ENCODE measurements at regions not wholly inside any gene's neighbourhood (a gene's known extent, or its start where the extent isn't known, plus 50 kb on each side); places are given as distances from the start of the nearest gene placed in this dataset.
"Not testable (repeated sequence)": the region's sequence is repeated elsewhere in the genome, so short reads cannot be mapped to it uniquely, and the experiment has no call there.

GRCh38 chr2:9715238-9715637 is 84.4 kb upstream of the YWHAQ start:
- in situ Hi-C loops (cut with MboI; ENCODE audit: low sequenced_read_pairs): no loop called here
- no peak for DNase-seq (ENCODE audit: low spot score in 2 of 2)
- Histone ChIP-seq H3K4me3 (no peak overlapping the region), H3K4me1 (no peaks in the 10 kb centered on the region), H3K36me3 (replicated peaks) (no peaks in the 10 kb centered on the region), H3K9me3 (no peaks in the 10 kb centered on the region), H3K27me3 (ENCODE audit: low read depth) (no peaks in the 10 kb centered on the region)

- no peak overlapping the region for H3K4me3 ChIP-seq
- H3K4me1 ChIP-seq: no peaks in the 10 kb centered on the region
- H3K9me3 ChIP-seq: no peaks in the 10 kb centered on the region
- no peaks in the 10 kb centered on the region for H3K27me3 ChIP-seq (ENCODE audit: low read depth)
- H3K36me3 ChIP-seq (replicated peaks): no peaks in the 10 kb centered on the region
- in situ Hi-C loops (cut with MboI; ENCODE audit: low sequenced_read_pairs): no loop called here
- DNase-seq (ENCODE audit: low spot score in 2 of 2): no peak
These were observed 87.2 kb upstream of the YWHAQ start for GRCh38 chr2:9717886-9718451.

GRCh38 chr2:9720352-9721093 is 89.7 kb upstream of the YWHAQ start:
- no peaks in the 10 kb centered on the region for H3K4me1 ChIP-seq
- in situ Hi-C loops (cut with MboI; ENCODE audit: low sequenced_read_pairs): no loop called here
- no peaks in the 10 kb centered on the region for H3K27me3 ChIP-seq (ENCODE audit: low read depth)
- no peak overlapping the region for H3K4me3 ChIP-seq
- DNase-seq (ENCODE audit: low spot score in 2 of 2): no peak
- H3K36me3 ChIP-seq (replicated peaks): no peaks in the 10 kb centered on the region
- no peaks in the 10 kb centered on the region for H3K9me3 ChIP-seq

DNA sequence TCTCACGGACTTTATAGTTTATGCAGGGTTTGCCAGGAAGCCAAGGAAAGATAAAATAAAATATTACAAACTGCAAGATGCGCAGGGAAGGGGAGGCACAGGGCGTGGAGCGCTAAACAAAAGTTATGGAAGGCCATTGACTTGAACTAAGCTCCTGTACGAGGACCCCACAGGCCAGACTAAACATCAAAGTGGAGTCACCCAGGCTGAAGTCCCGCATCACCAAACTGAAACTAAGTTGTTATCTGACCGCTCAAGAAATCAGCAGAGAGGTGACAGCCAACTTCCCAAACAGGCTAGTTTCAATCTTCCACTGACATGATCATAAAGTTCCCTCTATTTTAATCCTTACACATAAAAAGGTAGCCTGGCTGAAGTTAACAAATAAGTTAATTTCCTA is 90.5 kb upstream of the YWHAQ start:
- in situ Hi-C loops (cut with MboI; ENCODE audit: low sequenced_read_pairs): no loop called here
- H3K4me3 ChIP-seq: no peak overlapping the region
- H3K9me3 ChIP-seq: no peaks in the 10 kb centered on the region
- H3K36me3 ChIP-seq (replicated peaks): no peaks in the 10 kb centered on the region
- H3K27me3 ChIP-seq (ENCODE audit: low read depth): no peaks in the 10 kb centered on the region
- H3K4me1 ChIP-seq: no peaks in the 10 kb centered on the region
- no peak for DNase-seq (ENCODE audit: low spot score in 2 of 2)

DNA sequence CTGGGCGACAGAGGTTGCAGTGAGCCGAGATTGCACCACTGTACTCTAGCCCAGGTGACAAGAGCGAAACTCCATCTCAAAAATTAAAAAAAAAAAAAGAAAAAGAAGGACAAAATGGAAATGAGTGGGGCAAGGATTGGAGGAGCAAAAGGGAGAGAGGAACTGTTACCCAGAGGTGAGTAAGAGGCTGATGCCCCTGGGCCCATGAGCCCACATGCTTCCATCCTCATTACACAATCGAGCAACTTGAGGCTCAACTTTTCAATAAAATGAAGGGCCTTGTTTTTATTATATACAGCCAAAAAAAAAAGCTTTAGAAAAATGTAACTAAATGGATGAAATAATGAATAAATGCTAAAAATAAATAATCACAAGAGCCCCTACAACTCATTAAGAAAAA is 91.7 kb upstream of the YWHAQ start:
- H3K27me3 ChIP-seq (ENCODE audit: low read depth): no peaks in the 10 kb centered on the region
- H3K9me3 ChIP-seq: no peaks in the 10 kb centered on the region
- no peak overlapping the region for H3K4me3 ChIP-seq
- in situ Hi-C loops (cut with MboI; ENCODE audit: low sequenced_read_pairs): no loop called here
- H3K4me1 ChIP-seq: no peaks in the 10 kb centered on the region
- no peaks in the 10 kb centered on the region for H3K36me3 ChIP-seq (replicated peaks)
- no peak for DNase-seq (ENCODE audit: low spot score in 2 of 2)

DNA sequence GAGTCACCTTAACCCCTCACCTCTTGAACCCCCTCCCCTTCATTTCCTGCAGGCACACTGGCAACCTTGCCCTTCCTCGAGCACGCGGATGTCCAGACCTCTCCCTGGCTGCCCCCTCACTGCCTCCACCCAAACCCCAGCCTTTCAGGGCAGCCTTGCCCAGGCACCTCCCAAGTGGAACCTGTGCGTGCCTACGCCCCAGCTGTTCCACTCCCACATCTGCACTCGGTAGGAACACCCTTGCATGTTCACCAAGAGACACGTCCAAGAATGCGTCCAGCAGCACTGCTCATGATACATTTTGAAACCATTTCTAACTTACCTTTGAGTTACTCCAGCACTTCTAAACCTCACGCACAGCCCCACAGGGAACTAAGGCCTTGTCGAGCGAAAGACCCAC is 93.8 kb upstream of the YWHAQ start:
- Histone ChIP-seq H3K4me1 (no peaks in the 10 kb centered on the region), H3K9me3 (no peaks in the 10 kb centered on the region), H3K36me3 (replicated peaks) (no peaks in the 10 kb centered on the region), H3K27me3 (ENCODE audit: low read depth) (no peaks in the 10 kb centered on the region), H3K4me3 (no peak overlapping the region)
- no peak for DNase-seq (ENCODE audit: low spot score in 2 of 2)
- in situ Hi-C loops (cut with MboI; ENCODE audit: low sequenced_read_pairs): no loop called here

DNA sequence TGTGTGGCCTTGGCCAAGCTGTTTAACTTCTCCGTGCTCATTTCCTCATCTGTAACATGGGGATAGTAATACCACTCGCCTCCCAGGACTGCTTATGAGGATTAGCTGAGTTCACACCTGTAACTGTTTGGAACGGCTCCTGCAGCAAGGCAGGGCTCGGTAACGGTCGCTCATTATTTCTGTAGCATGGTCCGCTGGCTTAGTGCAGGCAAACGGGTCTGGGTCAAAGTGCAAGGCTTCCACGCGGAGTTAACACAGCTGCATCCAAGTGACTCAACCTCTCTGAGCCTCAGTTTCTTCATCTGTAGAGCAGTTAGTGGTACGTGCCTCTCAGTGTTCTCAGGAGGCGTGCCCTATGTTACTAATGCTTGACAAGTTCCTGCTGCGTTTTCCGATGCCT is 94.3 kb upstream of the YWHAQ start:
- no peaks in the 10 kb centered on the region for H3K27me3 ChIP-seq (ENCODE audit: low read depth)
- in situ Hi-C loops (cut with MboI; ENCODE audit: low sequenced_read_pairs): no loop called here
- H3K36me3 ChIP-seq (replicated peaks): no peaks in the 10 kb centered on the region
- H3K9me3 ChIP-seq: no peaks in the 10 kb centered on the region
- no peaks in the 10 kb centered on the region for H3K4me1 ChIP-seq
- H3K4me3 ChIP-seq: no peak overlapping the region
- DNase-seq (ENCODE audit: low spot score in 2 of 2): no peak

- in situ Hi-C loops (cut with MboI; ENCODE audit: low sequenced_read_pairs): not testable (repeated sequence)
These were observed 95.2 kb upstream of the YWHAQ start for GRCh38 chr2:9726016-9726415.

GRCh38 chr2:9730523-9730922 is 99.7 kb upstream of the YWHAQ start:
- H3K36me3 ChIP-seq (replicated peaks); H3K27me3 ChIP-seq (ENCODE audit: low read depth); in situ Hi-C loops (cut with MboI; ENCODE audit: low sequenced_read_pairs); H3K4me1 ChIP-seq; DNase-seq (ENCODE audit: low spot score in 2 of 2); H3K4me3 ChIP-seq; H3K9me3 ChIP-seq: not testable (repeated sequence)

More at GRCh38 chr2:9726016-9726415, 95.2 kb upstream of the YWHAQ start:
- H3K36me3 ChIP-seq (replicated peaks); H3K9me3 ChIP-seq; DNase-seq (ENCODE audit: low spot score in 2 of 2); H3K4me3 ChIP-seq; H3K4me1 ChIP-seq; H3K27me3 ChIP-seq (ENCODE audit: low read depth): not testable (repeated sequence)

GRCh38 chr2:9732824-9733223 is 102.0 kb upstream of the YWHAQ start:
- no peak overlapping the region for H3K4me3 ChIP-seq
- H3K9me3 ChIP-seq: no peaks in the 10 kb centered on the region
- no peaks in the 10 kb centered on the region for H3K36me3 ChIP-seq (replicated peaks)
- in situ Hi-C loops (cut with MboI; ENCODE audit: low sequenced_read_pairs): no loop called here
- no peaks in the 10 kb centered on the region for H3K27me3 ChIP-seq (ENCODE audit: low read depth)
- no peak for DNase-seq (ENCODE audit: low spot score in 2 of 2)
- no peaks in the 10 kb centered on the region for H3K4me1 ChIP-seq

DNA sequence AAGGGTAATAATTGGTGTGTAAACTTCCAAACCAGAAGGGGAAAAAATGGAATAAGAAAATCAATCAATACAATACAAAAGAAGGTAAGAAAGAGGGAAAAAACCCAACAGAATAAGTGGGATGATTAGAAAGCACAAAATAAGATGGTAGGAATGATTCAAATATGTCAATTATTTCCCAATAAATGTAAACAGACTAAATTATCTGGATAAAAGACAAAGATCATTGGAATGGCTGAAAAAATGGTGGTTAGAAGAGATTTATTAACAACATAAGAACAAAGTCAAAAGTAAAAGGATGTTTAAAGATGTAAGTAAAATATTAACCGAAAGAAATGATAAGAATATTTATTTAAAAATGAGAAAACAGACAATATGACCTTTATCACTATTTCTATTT is 103.5 kb upstream of the YWHAQ start:
- H3K4me3 ChIP-seq: no peak overlapping the region
- in situ Hi-C loops (cut with MboI; ENCODE audit: low sequenced_read_pairs): no loop called here
- DNase-seq (ENCODE audit: low spot score in 2 of 2): no peak

DNA sequence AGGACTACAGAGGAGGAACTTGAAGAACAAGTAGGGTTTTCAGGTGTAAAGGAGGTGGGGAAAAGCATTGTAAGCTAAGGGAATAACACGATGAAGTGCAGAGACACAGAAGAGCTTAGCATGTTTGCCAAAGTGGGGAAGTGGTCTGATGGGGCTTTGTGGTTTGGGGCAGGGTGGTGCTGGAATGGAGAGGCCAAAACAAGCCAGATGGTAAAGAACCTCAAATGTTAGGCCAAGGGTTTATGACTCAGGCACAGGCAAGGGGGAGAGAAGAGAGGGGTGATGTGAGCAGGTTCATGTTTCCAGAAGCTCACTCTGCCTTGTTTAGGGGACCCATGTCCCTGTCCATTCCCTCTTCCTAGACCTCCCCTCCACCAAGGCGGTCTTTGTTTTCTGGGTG is 104.5 kb upstream of the YWHAQ start:
- H3K9me3 ChIP-seq: no peaks in the 10 kb centered on the region
- DNase-seq (ENCODE audit: low spot score in 2 of 2): no peak
- in situ Hi-C loops (cut with MboI; ENCODE audit: low sequenced_read_pairs): no loop called here
- H3K36me3 ChIP-seq (replicated peaks): no peaks in the 10 kb centered on the region
- H3K4me1 ChIP-seq: no peaks in the 10 kb centered on the region
- H3K4me3 ChIP-seq: no peak overlapping the region
- no peaks in the 10 kb centered on the region for H3K27me3 ChIP-seq (ENCODE audit: low read depth)

More for the DNA sequence above, 103.5 kb upstream of the YWHAQ start:
- Histone ChIP-seq H3K36me3 (replicated peaks) (no peaks in the 10 kb centered on the region), H3K4me1 (no peaks in the 10 kb centered on the region), H3K9me3 (no peaks in the 10 kb centered on the region), H3K27me3 (ENCODE audit: low read depth) (no peaks in the 10 kb centered on the region)

DNA sequence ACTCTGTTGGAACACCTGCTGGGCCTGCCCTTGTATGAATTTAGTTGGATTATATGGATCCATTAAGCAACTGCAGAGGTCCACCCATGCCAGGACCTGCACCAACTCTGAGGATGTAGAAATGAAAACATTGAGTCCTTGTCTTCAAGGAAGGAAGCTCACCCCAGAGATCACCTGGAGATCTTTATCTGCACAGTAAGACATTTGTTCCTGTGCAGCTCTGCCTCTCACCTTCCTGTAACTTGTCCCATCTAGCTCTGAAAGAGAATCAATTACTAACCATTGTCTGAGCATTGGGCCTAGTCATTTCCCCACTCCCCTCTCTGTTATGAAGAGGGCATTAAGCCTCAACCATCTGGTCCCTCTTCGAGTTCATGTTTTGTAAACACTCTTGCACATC is 105.2 kb upstream of the YWHAQ start:
- DNase-seq (ENCODE audit: low spot score in 2 of 2): no peak
- H3K9me3 ChIP-seq: no peaks in the 10 kb centered on the region
- no peaks in the 10 kb centered on the region for H3K27me3 ChIP-seq (ENCODE audit: low read depth)
- in situ Hi-C loops (cut with MboI; ENCODE audit: low sequenced_read_pairs): no loop called here
- no peaks in the 10 kb centered on the region for H3K36me3 ChIP-seq (replicated peaks)
- no peaks in the 10 kb centered on the region for H3K4me1 ChIP-seq
- no peak overlapping the region for H3K4me3 ChIP-seq

DNA sequence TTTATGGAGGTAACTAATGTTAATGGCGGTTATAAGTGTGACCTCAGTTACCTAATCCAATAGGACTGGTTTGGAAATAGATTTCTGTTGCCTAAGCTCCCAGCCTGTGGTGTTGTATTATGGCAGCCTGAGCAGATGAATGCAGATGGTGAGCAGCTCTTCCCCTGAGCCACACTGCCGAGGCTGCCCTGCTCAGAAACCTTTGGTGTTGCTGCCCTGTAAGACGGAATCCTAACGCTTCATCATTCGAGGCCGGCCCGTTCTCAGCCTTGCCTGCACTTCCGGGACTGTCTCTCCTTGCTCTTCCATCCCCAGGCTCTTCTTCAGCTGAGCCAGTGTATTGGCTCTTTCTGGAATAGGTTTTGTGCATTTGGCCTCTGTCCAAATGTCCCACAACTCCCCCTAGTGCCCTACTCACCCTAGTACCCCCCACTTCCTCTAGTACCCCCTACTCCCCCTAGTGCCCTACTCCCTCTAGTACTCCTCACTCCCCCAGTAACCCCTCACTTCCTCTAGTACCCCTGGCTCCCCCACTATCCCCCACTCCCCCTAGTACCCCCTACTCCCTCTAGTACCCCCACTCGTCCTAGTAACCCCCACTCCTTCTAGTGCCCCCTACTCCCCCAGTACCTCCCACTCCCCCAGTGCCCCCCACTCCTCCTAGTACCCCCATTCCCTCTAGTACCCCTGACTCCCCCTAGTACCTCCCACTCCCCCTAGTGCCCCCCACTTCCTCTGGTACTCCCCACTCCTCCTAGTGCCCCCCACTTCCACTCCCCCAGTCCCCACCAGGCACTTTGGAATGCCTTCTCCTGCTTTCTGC is 106.0 kb upstream of the TAF1B start:
- H3K9me3 ChIP-seq: no peaks in the 10 kb centered on the region
- peak in 1 of 2 experiments; percentile 40 for DNase-seq (ENCODE audit: low spot score in 2 of 2)

More for the DNA sequence above, 106.0 kb upstream of the TAF1B start:
- no peak overlapping the region for H3K4me3 ChIP-seq
- no peaks in the 10 kb centered on the region for H3K36me3 ChIP-seq (replicated peaks)
- no peaks in the 10 kb centered on the region for H3K4me1 ChIP-seq
- in situ Hi-C loops (cut with MboI; ENCODE audit: low sequenced_read_pairs): no loop called here
- no peaks in the 10 kb centered on the region for H3K27me3 ChIP-seq (ENCODE audit: low read depth)

Data from HAP-1 (cell line).